ENCODE measurements at regions not wholly inside any gene's neighbourhood (a gene's known extent, or its start where the extent isn't known, plus 50 kb on each side); places are given as distances from the start of the nearest gene placed in this dataset.

DNA sequence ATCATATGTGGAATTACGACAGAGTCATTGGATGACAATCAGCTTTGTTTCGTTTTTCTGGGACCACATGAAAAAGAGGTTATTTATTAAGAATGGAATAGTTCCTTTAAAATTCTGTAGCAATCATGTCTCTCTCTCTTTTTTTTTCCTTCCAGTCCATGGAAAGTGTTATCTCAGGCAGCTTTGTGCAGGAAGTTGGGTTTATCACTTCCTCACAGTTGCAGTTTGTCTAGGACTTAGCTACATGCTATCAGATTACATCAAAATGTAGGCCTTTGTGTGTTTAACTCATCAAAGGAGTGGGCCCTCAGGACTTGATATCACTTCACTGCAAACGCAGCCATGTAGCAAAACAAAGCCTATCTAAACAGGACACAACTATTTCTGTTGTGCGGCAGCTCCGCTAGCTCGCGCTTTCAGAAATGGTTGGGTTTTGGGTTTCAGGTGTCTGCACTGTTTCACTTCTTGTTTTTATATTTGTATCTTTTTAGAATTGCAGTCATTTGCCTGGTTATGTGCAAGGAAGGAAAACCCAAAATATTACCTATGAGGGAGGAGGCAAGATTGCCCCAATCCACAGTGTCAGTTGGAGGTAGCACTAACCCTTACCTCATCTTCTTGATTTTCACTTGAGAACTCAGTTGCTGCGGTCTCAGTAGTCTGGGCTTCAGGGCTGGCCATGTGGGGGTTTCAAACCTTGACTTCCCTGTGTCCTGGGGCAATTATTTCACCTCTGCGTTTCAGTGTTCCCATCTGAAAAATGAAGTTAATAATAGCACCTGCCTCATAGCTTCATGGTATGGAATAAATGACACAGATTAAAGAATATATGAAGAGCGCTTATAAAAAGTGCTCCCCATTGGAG, 66.7 kb downstream of the HHEX start:
- no peak overlapping the region for H3K4me3 ChIP-seq (ENCODE audit: low read length)
- no peak for DNase-seq (ENCODE audit: low read depth)
- TF ChIP-seq, protein P1, sequence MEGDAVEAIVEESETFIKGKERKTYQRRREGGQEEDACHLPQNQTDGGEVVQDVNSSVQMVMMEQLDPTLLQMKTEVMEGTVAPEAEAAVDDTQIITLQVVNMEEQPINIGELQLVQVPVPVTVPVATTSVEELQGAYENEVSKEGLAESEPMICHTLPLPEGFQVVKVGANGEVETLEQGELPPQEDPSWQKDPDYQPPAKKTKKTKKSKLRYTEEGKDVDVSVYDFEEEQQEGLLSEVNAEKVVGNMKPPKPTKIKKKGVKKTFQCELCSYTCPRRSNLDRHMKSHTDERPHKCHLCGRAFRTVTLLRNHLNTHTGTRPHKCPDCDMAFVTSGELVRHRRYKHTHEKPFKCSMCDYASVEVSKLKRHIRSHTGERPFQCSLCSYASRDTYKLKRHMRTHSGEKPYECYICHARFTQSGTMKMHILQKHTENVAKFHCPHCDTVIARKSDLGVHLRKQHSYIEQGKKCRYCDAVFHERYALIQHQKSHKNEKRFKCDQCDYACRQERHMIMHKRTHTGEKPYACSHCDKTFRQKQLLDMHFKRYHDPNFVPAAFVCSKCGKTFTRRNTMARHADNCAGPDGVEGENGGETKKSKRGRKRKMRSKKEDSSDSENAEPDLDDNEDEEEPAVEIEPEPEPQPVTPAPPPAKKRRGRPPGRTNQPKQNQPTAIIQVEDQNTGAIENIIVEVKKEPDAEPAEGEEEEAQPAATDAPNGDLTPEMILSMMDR (conservative IDR thresholded peaks at IDR 0.05; ENCODE audit: low read depth, low read length) = no peak

DNA sequence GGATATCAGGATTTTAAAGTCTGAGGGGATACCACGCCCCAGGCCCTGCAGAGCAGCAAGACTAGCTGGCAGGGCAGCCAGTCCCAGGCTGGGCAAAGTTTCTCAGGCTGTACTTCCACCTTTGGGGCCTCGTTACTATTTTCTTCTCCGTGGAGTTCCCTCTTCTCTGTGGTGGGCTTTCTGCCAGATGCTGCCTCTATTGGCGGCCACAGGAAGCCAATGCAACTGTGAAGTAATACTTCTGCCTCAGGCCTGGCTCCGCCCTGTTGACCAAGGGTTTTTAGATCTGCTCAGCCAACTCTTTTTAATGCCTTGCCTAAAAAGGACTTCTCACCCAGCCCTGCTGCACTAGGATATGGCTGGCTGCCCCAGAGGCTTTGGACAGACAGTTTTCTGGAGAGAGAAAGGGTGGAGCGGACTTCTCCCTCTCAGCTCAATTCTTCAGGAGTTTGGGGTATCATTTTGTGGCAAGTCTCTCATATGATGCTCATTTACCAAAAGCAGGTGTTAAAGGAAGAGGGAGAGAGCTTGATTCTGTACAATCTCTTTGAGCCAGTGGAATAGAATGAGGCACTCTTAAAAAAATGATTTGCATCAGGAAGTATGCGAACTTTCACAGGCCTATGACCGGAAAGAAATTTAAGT, 67.4 kb downstream of the HHEX start:
- DNase-seq (ENCODE audit: low read depth) = peak; percentile 6
- TF ChIP-seq, protein P1 (conservative IDR thresholded peaks at IDR 0.05; ENCODE audit: low read depth, low read length) = peak; percentile 28
- H3K4me3 ChIP-seq (ENCODE audit: low read length) = no peak overlapping the region

DNA sequence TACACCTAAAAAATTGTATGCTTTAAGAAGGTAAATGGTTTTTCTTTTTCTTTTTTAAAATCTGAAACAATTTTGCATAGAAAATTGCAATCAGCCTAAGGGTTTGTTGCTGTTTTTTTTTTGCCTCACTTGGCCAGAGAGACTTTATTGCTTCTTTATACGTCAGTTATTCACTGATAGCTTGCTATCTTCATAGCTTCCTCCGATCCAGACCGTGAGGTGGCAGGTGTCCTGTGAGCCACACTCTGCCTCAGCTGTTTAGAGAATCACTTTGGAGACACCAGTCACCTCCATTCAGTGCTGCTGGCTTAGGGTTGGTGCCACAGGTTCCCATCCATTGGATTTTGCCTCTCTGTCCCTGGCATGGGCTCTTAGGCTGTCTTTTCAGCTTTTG, 68.0 kb downstream of the HHEX start:
- TF ChIP-seq, protein P1 (conservative IDR thresholded peaks at IDR 0.05; ENCODE audit: low read depth, low read length) = no peak
- no peak for DNase-seq (ENCODE audit: low read depth)
- H3K4me3 ChIP-seq (ENCODE audit: low read length) = no peak overlapping the region

DNA sequence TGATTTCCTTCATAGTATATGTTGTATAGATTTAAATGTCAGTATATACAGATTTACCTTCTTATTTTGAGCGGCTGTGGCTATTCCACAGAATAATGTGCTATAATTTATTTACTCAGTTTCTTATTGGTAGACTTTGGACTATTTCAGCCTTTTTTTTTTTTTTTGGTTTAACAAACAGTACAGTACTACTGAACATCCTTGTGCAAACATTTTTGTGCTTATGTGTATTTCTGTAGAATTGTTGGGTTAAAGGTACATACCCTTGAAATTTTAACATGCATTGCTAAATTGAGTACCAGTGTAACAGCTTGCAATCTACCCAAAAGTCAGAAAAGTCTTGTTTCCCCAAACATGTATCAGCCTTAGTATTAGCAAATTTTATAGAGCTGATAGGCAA, 68.8 kb downstream of the HHEX start:
- H3K4me3 ChIP-seq (ENCODE audit: low read length) = no peak overlapping the region
- no peak for DNase-seq (ENCODE audit: low read depth)
- TF ChIP-seq, protein P1 (conservative IDR thresholded peaks at IDR 0.05; ENCODE audit: low read depth, low read length) = no peak

DNA sequence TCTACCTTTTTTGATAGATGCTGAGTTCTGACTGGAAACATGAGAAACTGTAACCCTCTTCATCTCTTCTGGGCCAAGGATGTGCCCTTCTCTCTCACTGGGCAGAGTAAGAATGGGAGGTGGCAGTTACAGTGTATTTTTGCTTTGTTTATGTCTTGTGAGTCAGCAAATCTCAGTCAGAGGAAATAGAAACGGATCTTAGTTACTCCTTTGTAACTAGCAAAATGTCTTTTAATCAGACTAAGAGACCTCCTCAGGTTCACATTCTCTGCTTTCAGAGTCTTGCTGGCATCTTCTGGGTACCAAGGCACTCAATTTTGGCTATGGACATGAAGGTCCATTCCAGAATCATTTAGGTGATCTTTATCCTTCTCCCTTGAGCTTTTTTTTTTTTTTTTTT, 70.9 kb downstream of the HHEX start:
- H3K4me3 ChIP-seq (ENCODE audit: low read length) = no peak overlapping the region
- peak; percentile 3 for DNase-seq (ENCODE audit: low read depth)
- TF ChIP-seq, protein P1 (conservative IDR thresholded peaks at IDR 0.05; ENCODE audit: low read depth, low read length) = no peak

DNA sequence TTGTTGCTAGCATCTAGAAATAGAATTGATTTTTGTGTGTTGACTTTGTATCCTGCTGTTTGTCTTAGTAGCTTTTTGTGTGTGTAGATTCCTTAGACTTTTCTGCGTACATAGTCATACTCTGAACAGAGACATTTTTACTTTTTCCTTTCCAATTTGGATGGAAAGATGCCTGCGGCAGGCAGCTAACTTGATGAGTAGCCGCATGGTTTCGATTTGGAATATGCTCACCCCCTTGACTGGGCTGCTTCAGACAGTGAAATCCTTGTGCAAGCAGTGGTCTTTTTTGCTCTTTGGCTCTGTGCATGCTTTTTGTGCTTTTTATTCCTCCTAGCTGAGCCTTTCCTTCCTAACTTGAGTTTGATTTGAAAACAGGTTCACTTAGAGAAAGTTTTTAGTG, 71.8 kb downstream of the HHEX start:
- TF ChIP-seq, protein P1 (conservative IDR thresholded peaks at IDR 0.05; ENCODE audit: low read depth, low read length) = no peak
- no peak overlapping the region for H3K4me3 ChIP-seq (ENCODE audit: low read length)
- no peak for DNase-seq (ENCODE audit: low read depth)

All from retinal pigment epithelial cell (primary cell).